Panc1 (cell line): ENCODE measurements at regions not wholly inside any gene's neighbourhood (a gene's known extent, or its start where the extent isn't known, plus 50 kb on each side); places are given as distances from the start of the nearest gene placed in this dataset.

ENCODE experiments used
- ATAC-seq: fragments of 200-7000 bp; cut with Tn5 transposase; 2 replicates; pipeline ENCODE4 v1.9.1; 2020; ENCODE audit warnings: mild to moderate bottlenecking, moderate library complexity
- BruUV-seq: library from RNA; stranded (reverse); fragments of 400-500 nt; replicated peaks from 2 replicates; lab custom pipeline; 2021; lab: Mats Ljungman, UMichigan
- CTCF ChIA-PET: fragments of 300-600 bp; sonication (Branson Sonifier 250); formaldehyde crosslinking; loops from one replicate; lab custom pipeline; 2022; ENCODE audit warnings: antibody characterized with exemption; lab: Charles Lee
- POLR2A ChIA-PET: fragments of 300-600 bp; sonication (Branson Sonifier 250); formaldehyde crosslinking; loops from one replicate; lab custom pipeline; 2022; ENCODE audit warnings: antibody characterized with exemption; lab: Charles Lee
- DNase-seq: peaks from one replicate; pipeline ENCODE4 v3.0.0-alpha.2; 2010; ENCODE audit warnings: low read depth, low spot score
- H3K27ac ChIP-seq: 2 replicates; pipeline ENCODE4 v1.5.1; 2011; ENCODE audit warnings: mild to moderate bottlenecking, low read length, inconsistent platforms
- H3K27me3 ChIP-seq: fragments of 200-500 bp; sonication (Bioruptor generic); 2 replicates; pipeline ENCODE4 v1.6.0; 2014; ENCODE audit warnings: low read length, inconsistent platforms; ENCODE audit not compliant: control insufficient read depth, insufficient read depth
- H3K36me3 ChIP-seq: fragments of 200-500 bp; sonication (Bioruptor generic); 2 replicates; pipeline ENCODE4 v1.5.1; 2014; ENCODE audit warnings: inconsistent platforms, mild to moderate bottlenecking, low read length, moderate library complexity; ENCODE audit not compliant: control insufficient read depth, insufficient read depth
- H3K4me1 ChIP-seq: 2 replicates; pipeline ENCODE4 v1.5.1; 2011; ENCODE audit warnings: inconsistent platforms, mild to moderate bottlenecking, low read length, moderate library complexity; ENCODE audit not compliant: control insufficient read depth, insufficient read depth
- H3K4me3 ChIP-seq, 2 experiments: 2 replicates each; pipeline ENCODE4 v1.5.1; 2011 to 2012; ENCODE audit warnings: low read depth in 2 of 2, low read length in 2 of 2, mild to moderate bottlenecking in 2 of 2, inconsistent platforms in 1 of 2, moderate library complexity in 1 of 2
- H3K9me3 ChIP-seq: fragments of 200-500 bp; sonication (Bioruptor generic); 2 replicates; pipeline ENCODE4 v1.5.1; 2014; ENCODE audit warnings: low read depth, mild to moderate bottlenecking, inconsistent platforms, low read length, moderate library complexity; ENCODE audit not compliant: control insufficient read depth, insufficient read depth
- POLR2AphosphoS5 ChIP-seq: IDR thresholded peaks from 2 replicates; pipeline ENCODE4 v1.6.1; 2012; ENCODE audit warnings: mild to moderate bottlenecking, low read depth, low read length, moderate library complexity
- SIN3A ChIP-seq: IDR thresholded peaks from 2 replicates; pipeline ENCODE4 v1.6.1; 2012; ENCODE audit warnings: low read depth, mild to moderate bottlenecking, low read length, moderate library complexity, borderline replicate concordance; ENCODE audit not compliant: insufficient read depth
- TCF7L2 ChIP-seq: IDR thresholded peaks from 2 replicates; pipeline ENCODE4 v1.6.1; 2011; ENCODE audit warnings: mild to moderate bottlenecking, low read depth, low read length, inconsistent platforms
- in situ Hi-C: cut with HindIII; loops from 2 replicates; pipeline ENCODE4 v1.10.0; 2016; ENCODE audit warnings: low sequenced_read_pairs, low pct_unique_long_range_greater_than_20kb
- intact Hi-C: fragments of 100-400 bp; cut with micrococcal nuclease; formaldehyde crosslinking; loops from one replicate; pipeline ENCODE4 v1.10.0; 2022; ENCODE audit not compliant: unreplicated experiment
- TF ChIP-seq, protein P1 (sequence below), 2 experiments: IDR thresholded peaks; 2 replicates each; pipeline ENCODE4 v1.6.1; 2011 to 2012; ENCODE audit warnings: low read depth in 2 of 2, control low read depth in 1 of 2, low read length in 1 of 2, mild to moderate bottlenecking in 1 of 2, moderate library complexity in 1 of 2; ENCODE audit not compliant: insufficient read depth in 1 of 2
- TF ChIP-seq, protein P2 (sequence below): fragments of 450-650 bp; IDR thresholded peaks from 2 replicates; pipeline ENCODE4 v1.5.1; 2017; ENCODE audit warnings: mild to moderate bottlenecking

GRCh38 chr10:3355536-3355935, 183.0 kb upstream of the PITRM1 start:
- Histone ChIP-seq H3K9me3 (0 out of 2 replicates have a peak, but pooled peaks cover 3% of the 10 kb centered on the region), H3K27me3 (no peaks in the 10 kb centered on the region), H3K36me3 (no peaks in the 10 kb centered on the region), H3K27ac (no peak overlapping the region), H3K4me3 (no peak overlapping the region), H3K4me1 (no peaks in the 10 kb centered on the region)
- BruUV-seq = no TSS peak
- no peak for ATAC-seq
- no peak for DNase-seq
- intact Hi-C loops (no loop called here), in situ Hi-C loops (no loop called here)
- TF ChIP-seq, protein P1, sequence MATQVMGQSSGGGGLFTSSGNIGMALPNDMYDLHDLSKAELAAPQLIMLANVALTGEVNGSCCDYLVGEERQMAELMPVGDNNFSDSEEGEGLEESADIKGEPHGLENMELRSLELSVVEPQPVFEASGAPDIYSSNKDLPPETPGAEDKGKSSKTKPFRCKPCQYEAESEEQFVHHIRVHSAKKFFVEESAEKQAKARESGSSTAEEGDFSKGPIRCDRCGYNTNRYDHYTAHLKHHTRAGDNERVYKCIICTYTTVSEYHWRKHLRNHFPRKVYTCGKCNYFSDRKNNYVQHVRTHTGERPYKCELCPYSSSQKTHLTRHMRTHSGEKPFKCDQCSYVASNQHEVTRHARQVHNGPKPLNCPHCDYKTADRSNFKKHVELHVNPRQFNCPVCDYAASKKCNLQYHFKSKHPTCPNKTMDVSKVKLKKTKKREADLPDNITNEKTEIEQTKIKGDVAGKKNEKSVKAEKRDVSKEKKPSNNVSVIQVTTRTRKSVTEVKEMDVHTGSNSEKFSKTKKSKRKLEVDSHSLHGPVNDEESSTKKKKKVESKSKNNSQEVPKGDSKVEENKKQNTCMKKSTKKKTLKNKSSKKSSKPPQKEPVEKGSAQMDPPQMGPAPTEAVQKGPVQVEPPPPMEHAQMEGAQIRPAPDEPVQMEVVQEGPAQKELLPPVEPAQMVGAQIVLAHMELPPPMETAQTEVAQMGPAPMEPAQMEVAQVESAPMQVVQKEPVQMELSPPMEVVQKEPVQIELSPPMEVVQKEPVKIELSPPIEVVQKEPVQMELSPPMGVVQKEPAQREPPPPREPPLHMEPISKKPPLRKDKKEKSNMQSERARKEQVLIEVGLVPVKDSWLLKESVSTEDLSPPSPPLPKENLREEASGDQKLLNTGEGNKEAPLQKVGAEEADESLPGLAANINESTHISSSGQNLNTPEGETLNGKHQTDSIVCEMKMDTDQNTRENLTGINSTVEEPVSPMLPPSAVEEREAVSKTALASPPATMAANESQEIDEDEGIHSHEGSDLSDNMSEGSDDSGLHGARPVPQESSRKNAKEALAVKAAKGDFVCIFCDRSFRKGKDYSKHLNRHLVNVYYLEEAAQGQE (IDR thresholded peaks at IDR 0.05; ENCODE audit: insufficient read depth in 1 of 2, low read depth in 2 of 2, low read length in 1 of 2) = no peak
- TF ChIP-seq, protein P2, sequence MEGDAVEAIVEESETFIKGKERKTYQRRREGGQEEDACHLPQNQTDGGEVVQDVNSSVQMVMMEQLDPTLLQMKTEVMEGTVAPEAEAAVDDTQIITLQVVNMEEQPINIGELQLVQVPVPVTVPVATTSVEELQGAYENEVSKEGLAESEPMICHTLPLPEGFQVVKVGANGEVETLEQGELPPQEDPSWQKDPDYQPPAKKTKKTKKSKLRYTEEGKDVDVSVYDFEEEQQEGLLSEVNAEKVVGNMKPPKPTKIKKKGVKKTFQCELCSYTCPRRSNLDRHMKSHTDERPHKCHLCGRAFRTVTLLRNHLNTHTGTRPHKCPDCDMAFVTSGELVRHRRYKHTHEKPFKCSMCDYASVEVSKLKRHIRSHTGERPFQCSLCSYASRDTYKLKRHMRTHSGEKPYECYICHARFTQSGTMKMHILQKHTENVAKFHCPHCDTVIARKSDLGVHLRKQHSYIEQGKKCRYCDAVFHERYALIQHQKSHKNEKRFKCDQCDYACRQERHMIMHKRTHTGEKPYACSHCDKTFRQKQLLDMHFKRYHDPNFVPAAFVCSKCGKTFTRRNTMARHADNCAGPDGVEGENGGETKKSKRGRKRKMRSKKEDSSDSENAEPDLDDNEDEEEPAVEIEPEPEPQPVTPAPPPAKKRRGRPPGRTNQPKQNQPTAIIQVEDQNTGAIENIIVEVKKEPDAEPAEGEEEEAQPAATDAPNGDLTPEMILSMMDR = no peak
- TF ChIP-seq TCF7L2 = no peak
- no peak for TF ChIP-seq POLR2AphosphoS5
- TF ChIP-seq SIN3A = no peak
- CTCF ChIA-PET = no interaction called here
- POLR2A ChIA-PET = no interaction called here

- Histone ChIP-seq H3K9me3 (no peaks in the 10 kb centered on the region), H3K27me3 (no peaks in the 10 kb centered on the region), H3K4me1 (no peaks in the 10 kb centered on the region), H3K36me3 (no peaks in the 10 kb centered on the region), H3K27ac (no peak overlapping the region), H3K4me3 (no peak overlapping the region)
- POLR2A ChIA-PET = no interaction called here
- in situ Hi-C loops (no loop called here), intact Hi-C loops (no loop called here)
- BruUV-seq = no TSS peak
- DNase-seq (no peak), ATAC-seq (no peak)
- TF ChIP-seq SIN3A (no peak), POLR2AphosphoS5 (no peak), TCF7L2 (no peak)
- TF ChIP-seq, protein P2 = no peak
- TF ChIP-seq, protein P1 (IDR thresholded peaks at IDR 0.05; ENCODE audit: insufficient read depth in 1 of 2, low read depth in 2 of 2, low read length in 1 of 2) = no peak
- CTCF ChIA-PET = no interaction called here
These were observed 181.8 kb upstream of the PITRM1 start for GRCh38 chr10:3354174-3354900.
